ENCODE measurements at regions not wholly inside any gene's neighbourhood (a gene's known extent, or its start where the extent isn't known, plus 50 kb on each side); places are given as distances from the start of the nearest gene placed in this dataset.

GRCh38 chr4:81912376-81913030, 440.8 kb upstream of the RASGEF1B start:
- no peak overlapping the region for H3K27ac Mint-ChIP-seq
- peaks cover 5% of the 10 kb centered on the region for H3K4me1 Mint-ChIP-seq (ENCODE audit: low read depth)
- H3K4me3 Mint-ChIP-seq = no peak overlapping the region
- H3K9me3 Mint-ChIP-seq (ENCODE audit: insufficient read depth) = no peaks in the 10 kb centered on the region
- CTCF ChIA-PET = interaction anchor here (0.6 to 1.8 kb wide), 19 partner anchors 9 to 516 kb away, joined by 3 to 12 read pairs (median 4); no protein-coding TSS in a partner anchor
- ATAC-seq (no peak), DNase-seq (no peak)
- POLR2A ChIA-PET = no interaction called here
- peaks cover 13% of the 10 kb centered on the region for H3K27me3 Mint-ChIP-seq (ENCODE audit: low read depth)
- no peaks in the 10 kb centered on the region for H3K36me3 Mint-ChIP-seq (ENCODE audit: low read depth)

GRCh38 chr4:81906905-81907304, 435.2 kb upstream of the RASGEF1B start:
- ATAC-seq (no peak), DNase-seq (no peak)
- no peaks in the 10 kb centered on the region for H3K36me3 Mint-ChIP-seq (ENCODE audit: low read depth)
- H3K4me3 Mint-ChIP-seq = no peak overlapping the region
- no peaks in the 10 kb centered on the region for H3K9me3 Mint-ChIP-seq (ENCODE audit: insufficient read depth)
- ChIA-PET CTCF (no interaction called here), POLR2A (no interaction called here)
- peaks cover 7% of the 10 kb centered on the region for H3K4me1 Mint-ChIP-seq (ENCODE audit: low read depth)
- no peaks in the 10 kb centered on the region for H3K27me3 Mint-ChIP-seq (ENCODE audit: low read depth)
- H3K27ac Mint-ChIP-seq = no peak overlapping the region

- H3K9me3 Mint-ChIP-seq (ENCODE audit: insufficient read depth) = no peaks in the 10 kb centered on the region
- H3K4me3 Mint-ChIP-seq = no peak overlapping the region
- ATAC-seq (no peak), DNase-seq (no peak)
- peaks cover 7% of the 10 kb centered on the region for H3K4me1 Mint-ChIP-seq (ENCODE audit: low read depth)
- POLR2A ChIA-PET = no interaction called here
- no peak overlapping the region for H3K27ac Mint-ChIP-seq
- CTCF ChIA-PET = interaction anchor here (1.2 kb wide), 1 partner anchor 363 kb away, joined by 5 read pairs; no protein-coding TSS in a partner anchor
- H3K36me3 Mint-ChIP-seq (ENCODE audit: low read depth) = no peaks in the 10 kb centered on the region
- peaks cover 3% of the 10 kb centered on the region for H3K27me3 Mint-ChIP-seq (ENCODE audit: low read depth)
Measured at GRCh38 chr4:81905971-81906370, 434.3 kb upstream of the RASGEF1B start.

GRCh38 chr4:81904121-81904520, 432.4 kb upstream of the RASGEF1B start:
- H3K4me1 Mint-ChIP-seq (ENCODE audit: low read depth) = peaks cover 7% of the 10 kb centered on the region
- no peak overlapping the region for H3K4me3 Mint-ChIP-seq
- no peaks in the 10 kb centered on the region for H3K36me3 Mint-ChIP-seq (ENCODE audit: low read depth)
- no peak overlapping the region for H3K27ac Mint-ChIP-seq
- H3K27me3 Mint-ChIP-seq (ENCODE audit: low read depth) = peaks cover 3% of the 10 kb centered on the region
- POLR2A ChIA-PET = no interaction called here
- no peaks in the 10 kb centered on the region for H3K9me3 Mint-ChIP-seq (ENCODE audit: insufficient read depth)
- no peak for ATAC-seq
- DNase-seq = no peak
- CTCF ChIA-PET = interaction anchor here (1.7 to 2.5 kb wide), 2 partner anchors 9 to 11 kb away, joined by 4 to 12 read pairs; no protein-coding TSS in a partner anchor

GRCh38 chr4:81903212-81903611, 431.5 kb upstream of the RASGEF1B start:
- no peak overlapping the region for H3K4me3 Mint-ChIP-seq
- ATAC-seq (no peak), DNase-seq (no peak)
- H3K27me3 Mint-ChIP-seq (ENCODE audit: low read depth) = peaks cover 3% of the 10 kb centered on the region
- no peaks in the 10 kb centered on the region for H3K36me3 Mint-ChIP-seq (ENCODE audit: low read depth)
- H3K9me3 Mint-ChIP-seq (ENCODE audit: insufficient read depth) = no peaks in the 10 kb centered on the region
- POLR2A ChIA-PET = no interaction called here
- no peak overlapping the region for H3K27ac Mint-ChIP-seq
- CTCF ChIA-PET = interaction anchor here (2.5 kb wide), 1 partner anchor 10 kb away, joined by 12 read pairs; no protein-coding TSS in a partner anchor
- H3K4me1 Mint-ChIP-seq (ENCODE audit: low read depth) = peaks cover 13% of the 10 kb centered on the region

- Mint-ChIP-seq H3K27me3 (ENCODE audit: low read depth) (peaks cover 4% of the 10 kb centered on the region), H3K9me3 (ENCODE audit: insufficient read depth) (no peaks in the 10 kb centered on the region), H3K36me3 (ENCODE audit: low read depth) (no peaks in the 10 kb centered on the region), H3K27ac (no peak overlapping the region), H3K4me1 (ENCODE audit: low read depth) (peaks cover 6% of the 10 kb centered on the region), H3K4me3 (no peak overlapping the region)
- ATAC-seq (no peak), DNase-seq (no peak)
- POLR2A ChIA-PET = no interaction called here
- CTCF ChIA-PET = interaction anchor here (1.9 kb wide), 1 partner anchor 14 kb away, joined by 5 read pairs; no protein-coding TSS in a partner anchor
Measured at GRCh38 chr4:81898862-81899504, 427.3 kb upstream of the RASGEF1B start.

GRCh38 chr4:81896936-81897335, 425.2 kb upstream of the RASGEF1B start:
- H3K4me3 Mint-ChIP-seq = no peak overlapping the region
- POLR2A ChIA-PET = no interaction called here
- H3K4me1 Mint-ChIP-seq (ENCODE audit: low read depth) = peaks cover 6% of the 10 kb centered on the region
- H3K27ac Mint-ChIP-seq = no peak overlapping the region
- CTCF ChIA-PET = no interaction called here
- peaks cover 7% of the 10 kb centered on the region for H3K27me3 Mint-ChIP-seq (ENCODE audit: low read depth)
- H3K9me3 Mint-ChIP-seq (ENCODE audit: insufficient read depth) = no peaks in the 10 kb centered on the region
- DNase-seq = no peak
- no peak for ATAC-seq
- no peaks in the 10 kb centered on the region for H3K36me3 Mint-ChIP-seq (ENCODE audit: low read depth)

GRCh38 chr4:81891005-81891996, 419.6 kb upstream of the RASGEF1B start:
- Mint-ChIP-seq H3K27me3 (ENCODE audit: low read depth) (peaks cover 11% of the 10 kb centered on the region), H3K4me1 (ENCODE audit: low read depth) (no peaks in the 10 kb centered on the region), H3K4me3 (no peak overlapping the region), H3K36me3 (ENCODE audit: low read depth) (no peaks in the 10 kb centered on the region), H3K9me3 (ENCODE audit: insufficient read depth) (no peaks in the 10 kb centered on the region), H3K27ac (no peak overlapping the region)
- DNase-seq (no peak), ATAC-seq (no peak)
- ChIA-PET CTCF (no interaction called here), POLR2A (no interaction called here)

GRCh38 chr4:81884986-81885385, 413.3 kb upstream of the RASGEF1B start:
- ATAC-seq (no peak), DNase-seq (no peak)
- H3K36me3 Mint-ChIP-seq (ENCODE audit: low read depth) = no peaks in the 10 kb centered on the region
- POLR2A ChIA-PET = no interaction called here
- H3K27me3 Mint-ChIP-seq (ENCODE audit: low read depth) = peaks cover 9% of the 10 kb centered on the region
- no peak overlapping the region for H3K4me3 Mint-ChIP-seq
- H3K27ac Mint-ChIP-seq = no peak overlapping the region
- H3K4me1 Mint-ChIP-seq (ENCODE audit: low read depth) = peaks cover 7% of the 10 kb centered on the region
- H3K9me3 Mint-ChIP-seq (ENCODE audit: insufficient read depth) = no peaks in the 10 kb centered on the region
- CTCF ChIA-PET = interaction anchor here (0.6 kb wide), 1 partner anchor 533 kb away, joined by 3 read pairs; no protein-coding TSS in a partner anchor

GRCh38 chr4:81883530-81884450, 412.1 kb upstream of the RASGEF1B start:
- no peaks in the 10 kb centered on the region for H3K36me3 Mint-ChIP-seq (ENCODE audit: low read depth)
- POLR2A ChIA-PET = no interaction called here
- peaks cover 7% of the 10 kb centered on the region for H3K4me1 Mint-ChIP-seq (ENCODE audit: low read depth)
- H3K9me3 Mint-ChIP-seq (ENCODE audit: insufficient read depth) = no peaks in the 10 kb centered on the region
- no peak for DNase-seq
- no peak overlapping the region for H3K27ac Mint-ChIP-seq
- CTCF ChIA-PET = interaction anchor here (2.2 kb wide), 1 partner anchor 29 kb away, joined by 5 read pairs; no protein-coding TSS in a partner anchor
- ATAC-seq = no peak
- H3K27me3 Mint-ChIP-seq (ENCODE audit: low read depth) = peaks cover 6% of the 10 kb centered on the region
- no peak overlapping the region for H3K4me3 Mint-ChIP-seq

GRCh38 chr4:81883004-81883403, 411.3 kb upstream of the RASGEF1B start:
- ChIA-PET POLR2A (interaction anchor here (0.6 kb wide), 1 partner anchor 171 kb away, joined by 3 read pairs; no protein-coding TSS in a partner anchor), CTCF (interaction anchor here (1.2 to 2.2 kb wide), 2 partner anchors 30 to 38 kb away, joined by 4 to 5 read pairs; no protein-coding TSS in a partner anchor)
- no peaks in the 10 kb centered on the region for H3K9me3 Mint-ChIP-seq (ENCODE audit: insufficient read depth)
- H3K27me3 Mint-ChIP-seq (ENCODE audit: low read depth) = peaks cover 6% of the 10 kb centered on the region
- ATAC-seq (no peak), DNase-seq (no peak)
- H3K36me3 Mint-ChIP-seq (ENCODE audit: low read depth) = no peaks in the 10 kb centered on the region
- H3K4me1 Mint-ChIP-seq (ENCODE audit: low read depth) = peaks cover 7% of the 10 kb centered on the region
- no peak overlapping the region for H3K27ac Mint-ChIP-seq
- no peak overlapping the region for H3K4me3 Mint-ChIP-seq

Data from activated CD8-positive, alpha-beta T cell treated with anti-CD3 and anti-CD28 coated beads, Interleukin-2, amount 10 ng/mL, durations not matched to agents 7 days and 5 days (primary cell).